HG02588 (cell line): ENCODE measurements at regions not wholly inside any gene's neighbourhood (a gene's known extent, or its start where the extent isn't known, plus 50 kb on each side); places are given as distances from the start of the nearest gene placed in this dataset.
A peak's percentile ranks its signal among the peaks of the same experiment; 100 is the strongest.

Source experiments
- ATAC-seq: cut with Tn5 transposase; IDR thresholded peaks from one replicate; pipeline ENCODE4 v1.9.1; 2021; ENCODE audit warnings: mild to moderate bottlenecking, moderate library complexity; ENCODE audit not compliant: unreplicated experiment

DNA sequence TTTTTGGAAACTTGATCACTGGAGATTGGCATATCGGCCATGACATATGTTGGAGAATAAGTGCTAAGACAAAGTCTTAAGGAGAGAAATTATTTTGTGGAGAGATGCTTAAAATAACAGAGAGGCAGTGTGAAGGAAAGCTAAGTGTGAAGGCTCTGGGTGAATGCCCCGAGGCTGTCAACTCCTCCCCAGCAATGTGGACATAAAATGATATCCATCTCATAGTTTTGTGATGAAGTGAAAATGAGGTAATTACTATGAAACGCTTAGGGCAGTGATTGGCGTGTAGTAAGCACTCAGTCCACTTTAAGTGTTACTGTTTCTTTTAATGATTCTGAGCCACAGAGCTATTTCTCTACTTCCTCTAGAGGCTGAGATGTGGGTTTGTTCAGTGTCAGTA, 195.8 kb upstream of the KLF12 start:
- no peak for ATAC-seq

GRCh38 chr13:74325106-74325505, 190.9 kb upstream of the KLF12 start:
- no peak for ATAC-seq

DNA sequence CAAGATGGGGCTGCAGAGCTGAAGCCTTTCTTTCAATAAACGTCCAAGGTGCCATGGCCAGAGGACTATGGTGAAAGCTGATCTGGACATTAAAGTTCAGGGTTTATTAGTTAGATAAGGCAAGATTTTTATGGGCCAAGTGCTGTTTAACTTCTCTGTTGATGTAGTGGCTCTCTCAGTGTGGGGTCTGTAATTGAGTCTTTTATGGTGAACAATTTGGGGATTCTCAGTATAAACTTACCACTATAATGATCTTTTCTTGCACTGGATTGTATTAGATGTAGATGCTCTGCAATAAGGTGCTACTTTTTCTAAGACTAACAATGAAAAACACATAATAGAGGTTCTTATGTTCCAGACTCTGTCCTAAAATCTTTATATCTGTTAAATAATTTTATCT, 190.1 kb upstream of the KLF12 start:
- ATAC-seq: no peak

- ATAC-seq: no peak
These were observed 188.4 kb upstream of the KLF12 start for GRCh38 chr13:74322562-74322961.

DNA sequence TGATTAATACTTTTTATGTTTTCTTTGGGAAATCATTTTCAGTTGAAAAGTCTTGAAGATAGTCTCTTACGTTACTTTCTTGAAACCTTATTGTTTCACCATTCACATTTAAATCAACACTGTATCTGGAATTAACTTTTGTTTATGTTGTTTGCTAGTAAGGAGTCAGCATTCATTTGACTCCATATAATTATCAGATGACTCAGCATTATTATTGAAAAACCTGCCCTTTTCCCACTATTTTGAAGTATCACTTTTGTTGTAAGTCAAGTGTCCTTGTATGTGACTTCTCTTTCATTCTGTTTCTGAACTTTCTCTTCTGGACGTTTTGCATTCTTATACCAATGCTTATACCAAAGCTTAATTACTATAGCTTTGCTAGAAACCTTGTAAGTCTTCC, 186.1 kb upstream of the KLF12 start:
- no peak for ATAC-seq

- no peak for ATAC-seq
These were observed 182.3 kb upstream of the KLF12 start for GRCh38 chr13:74316547-74316946.

GRCh38 chr13:74306496-74306895, 172.3 kb upstream of the KLF12 start:
- ATAC-seq: no peak

DNA sequence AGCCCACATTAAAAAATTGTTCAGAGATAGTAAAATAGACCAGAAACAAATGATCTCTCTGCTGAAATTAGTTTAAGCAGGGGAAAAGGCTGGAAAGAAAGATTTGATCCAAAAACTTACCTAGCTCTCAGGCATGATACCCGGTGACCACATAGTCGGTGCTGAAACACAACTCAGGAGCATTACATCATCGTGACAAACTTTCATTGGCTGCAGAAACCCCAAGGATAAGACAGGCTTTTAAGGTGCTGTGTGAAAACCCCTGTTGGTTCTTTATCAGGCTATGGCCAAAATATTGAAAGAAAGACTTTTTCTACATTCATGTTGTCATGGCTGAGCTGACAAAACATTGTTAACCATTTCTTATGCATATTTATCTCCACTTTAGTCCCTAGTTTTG, 171.7 kb upstream of the KLF12 start:
- no peak for ATAC-seq

- ATAC-seq: no peak
These were observed 167.2 kb upstream of the KLF12 start for GRCh38 chr13:74301258-74301935.

- ATAC-seq: no peak
These were observed 166.0 kb upstream of the KLF12 start for GRCh38 chr13:74300162-74300561.

- ATAC-seq: no peak
These were observed 165.5 kb upstream of the KLF12 start for GRCh38 chr13:74299721-74300120.

GRCh38 chr13:74298923-74299322, 164.7 kb upstream of the KLF12 start:
- no peak for ATAC-seq

- peak; percentile 78 for ATAC-seq
These were observed 155.9 kb upstream of the KLF12 start for GRCh38 chr13:74289861-74290773.

- ATAC-seq: no peak
These were observed 154.9 kb upstream of the KLF12 start for GRCh38 chr13:74289107-74289506.

GRCh38 chr13:74288361-74288911, 154.2 kb upstream of the KLF12 start:
- no peak for ATAC-seq

GRCh38 chr13:74287724-74288169, 153.5 kb upstream of the KLF12 start:
- ATAC-seq: no peak

GRCh38 chr13:74280795-74281490, 146.7 kb upstream of the KLF12 start:
- ATAC-seq: no peak

DNA sequence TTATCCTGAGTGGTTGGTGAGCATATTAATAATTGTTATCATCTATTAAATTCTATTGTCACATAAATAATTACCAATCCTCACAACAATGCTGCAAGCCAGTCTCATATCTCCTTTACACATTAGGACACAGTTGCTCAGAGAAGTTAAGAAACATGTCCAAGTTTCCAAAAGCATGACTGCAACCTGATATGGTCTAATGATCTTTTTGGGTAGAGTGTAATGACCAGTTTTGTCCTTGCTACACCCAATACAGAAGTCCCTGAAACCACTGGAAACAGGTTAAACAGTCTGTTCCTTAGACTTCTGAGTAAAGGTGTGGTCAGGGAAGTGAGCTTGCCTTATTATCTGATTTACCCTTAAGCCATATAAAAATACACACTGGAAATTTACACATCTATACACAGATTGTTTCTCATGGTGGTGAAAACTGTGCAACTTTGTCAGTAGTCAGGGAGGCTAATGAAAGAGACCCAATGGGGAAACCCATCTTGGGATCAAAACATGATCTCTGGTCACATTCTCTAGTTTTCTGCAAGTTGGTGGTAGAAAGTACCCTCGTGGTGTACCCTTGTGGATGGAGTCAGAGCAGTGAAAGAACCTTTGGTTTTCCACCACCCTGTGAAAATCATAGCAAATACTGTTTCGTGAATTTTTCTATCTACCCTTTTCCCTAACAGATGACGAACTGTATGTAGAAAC, 146.0 kb upstream of the KLF12 start:
- ATAC-seq: no peak

DNA sequence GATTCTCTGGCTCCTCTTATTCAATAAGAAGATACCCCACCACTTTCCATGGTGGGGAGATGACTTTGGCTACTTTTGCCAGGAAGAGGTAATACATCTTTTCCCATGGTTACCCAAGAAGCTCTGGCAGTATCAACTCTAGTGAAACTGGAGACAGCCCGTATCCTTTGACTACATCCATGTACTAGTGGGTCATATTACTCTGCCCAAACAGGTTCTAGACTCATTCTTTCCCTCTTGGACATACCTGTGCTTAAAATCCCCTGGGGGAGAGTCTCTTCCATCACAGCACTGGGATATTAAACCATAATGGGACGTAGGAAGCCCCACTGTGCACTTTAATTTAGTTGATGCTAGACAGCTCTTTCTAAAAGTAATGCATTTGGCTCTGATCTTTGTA, 144.7 kb upstream of the KLF12 start:
- no peak for ATAC-seq

DNA sequence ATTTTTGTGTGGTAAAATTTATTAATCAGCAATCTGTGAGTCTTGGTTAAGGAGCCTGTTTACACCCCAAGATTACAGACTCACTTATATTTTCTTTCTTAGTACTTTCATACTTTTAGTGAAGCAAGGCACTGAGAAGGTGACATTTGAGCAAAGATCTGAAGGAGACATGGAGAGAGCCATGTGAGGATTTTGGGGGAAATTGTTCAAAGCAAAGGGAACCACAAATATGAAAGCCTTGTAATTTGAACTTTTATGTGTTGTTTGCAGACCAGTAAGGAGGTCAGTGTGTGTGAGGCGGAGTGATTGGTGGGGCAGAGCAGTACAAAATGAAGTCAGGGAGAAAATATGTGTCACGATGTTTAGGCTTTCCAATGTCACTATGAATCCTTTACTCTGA, 140.7 kb upstream of the KLF12 start:
- ATAC-seq: no peak

GRCh38 chr13:74273581-74273980, 139.4 kb upstream of the KLF12 start:
- no peak for ATAC-seq
